HUES48 (cell line): ENCODE measurements at regions not wholly inside any gene's neighbourhood (a gene's known extent, or its start where the extent isn't known, plus 50 kb on each side); places are given as distances from the start of the nearest gene placed in this dataset.

Experiments
- H3K27ac ChIP-seq: one replicate; pipeline ENCODE4 v1.7.0; 2013; ENCODE audit warnings: low read depth, low read length, inconsistent platforms
- H3K27me3 ChIP-seq: 2 replicates; pipeline ENCODE4 v1.6.1; 2013; ENCODE audit warnings: mild to moderate bottlenecking, low read length; ENCODE audit not compliant: control insufficient read depth, insufficient read depth
- H3K36me3 ChIP-seq: 2 replicates; pipeline ENCODE4 v1.6.1; 2013; ENCODE audit warnings: low read length; ENCODE audit not compliant: control insufficient read depth, insufficient read depth
- H3K4me1 ChIP-seq: 2 replicates; pipeline ENCODE4 v1.6.1; 2013; ENCODE audit warnings: mild to moderate bottlenecking, low read length; ENCODE audit not compliant: control insufficient read depth, insufficient read depth
- H3K4me3 ChIP-seq: 2 replicates; pipeline ENCODE4 v1.5.1; 2013; ENCODE audit warnings: mild to moderate bottlenecking, low read depth, low read length
- H3K9ac ChIP-seq: 2 replicates; pipeline ENCODE4 v1.6.1; 2013; ENCODE audit warnings: mild to moderate bottlenecking, low read depth, low read length, moderate library complexity
- H3K9me3 ChIP-seq: 2 replicates; pipeline ENCODE4 v1.6.1; 2013; ENCODE audit warnings: low read length; ENCODE audit not compliant: control insufficient read depth, insufficient read depth

GRCh38 chr3:35383216-35383615, 256.1 kb upstream of the ARPP21 start:
- H3K9ac ChIP-seq, result no peak overlapping the region
- no peaks in the 10 kb centered on the region for H3K36me3 ChIP-seq
- H3K27ac ChIP-seq, result no peak overlapping the region
- H3K4me3 ChIP-seq, result no peak overlapping the region
- H3K27me3 ChIP-seq, result no peaks in the 10 kb centered on the region
- H3K4me1 ChIP-seq, result no peaks in the 10 kb centered on the region
- H3K9me3 ChIP-seq, result no peaks in the 10 kb centered on the region

GRCh38 chr3:35383719-35384555, 255.4 kb upstream of the ARPP21 start:
- H3K9ac ChIP-seq, result no peak overlapping the region

GRCh38 chr3:35385271-35385670, 254.1 kb upstream of the ARPP21 start:
- H3K36me3 ChIP-seq, result no peaks in the 10 kb centered on the region
- no peak overlapping the region for H3K9ac ChIP-seq
- H3K27me3 ChIP-seq, result no peaks in the 10 kb centered on the region
- no peak overlapping the region for H3K27ac ChIP-seq
- H3K4me1 ChIP-seq, result no peaks in the 10 kb centered on the region
- no peaks in the 10 kb centered on the region for H3K9me3 ChIP-seq
- no peak overlapping the region for H3K4me3 ChIP-seq

More at GRCh38 chr3:35383719-35384555, 255.4 kb upstream of the ARPP21 start:
- no peaks in the 10 kb centered on the region for H3K4me1 ChIP-seq
- H3K36me3 ChIP-seq, result no peaks in the 10 kb centered on the region
- no peaks in the 10 kb centered on the region for H3K9me3 ChIP-seq
- H3K27me3 ChIP-seq, result no peaks in the 10 kb centered on the region
- no peak overlapping the region for H3K27ac ChIP-seq
- no peak overlapping the region for H3K4me3 ChIP-seq

GRCh38 chr3:35389907-35390306, 249.4 kb upstream of the ARPP21 start:
- Histone ChIP-seq H3K9ac (no peak overlapping the region), H3K27ac (no peak overlapping the region), H3K27me3 (no peaks in the 10 kb centered on the region), H3K4me3 (no peak overlapping the region), H3K9me3 (peaks cover 26% of the 10 kb centered on the region), H3K4me1 (no peaks in the 10 kb centered on the region), H3K36me3 (no peaks in the 10 kb centered on the region)

- Histone ChIP-seq H3K9ac (no peak overlapping the region), H3K27ac (no peak overlapping the region), H3K4me1 (no peaks in the 10 kb centered on the region), H3K27me3 (no peaks in the 10 kb centered on the region), H3K9me3 (peaks cover 26% of the 10 kb centered on the region), H3K4me3 (no peak overlapping the region), H3K36me3 (no peaks in the 10 kb centered on the region)
These were observed 247.1 kb upstream of the ARPP21 start for GRCh38 chr3:35392187-35392586.

GRCh38 chr3:35393901-35394799, 245.2 kb upstream of the ARPP21 start:
- no peak overlapping the region for H3K27ac ChIP-seq
- H3K9me3 ChIP-seq, result peaks cover 26% of the 10 kb centered on the region
- H3K9ac ChIP-seq, result no peak overlapping the region
- H3K36me3 ChIP-seq, result no peaks in the 10 kb centered on the region
- no peak overlapping the region for H3K4me3 ChIP-seq
- no peaks in the 10 kb centered on the region for H3K27me3 ChIP-seq
- H3K4me1 ChIP-seq, result no peaks in the 10 kb centered on the region

GRCh38 chr3:35394905-35395304, 244.4 kb upstream of the ARPP21 start:
- H3K27ac ChIP-seq, result no peak overlapping the region
- H3K4me1 ChIP-seq, result no peaks in the 10 kb centered on the region
- no peaks in the 10 kb centered on the region for H3K36me3 ChIP-seq
- H3K27me3 ChIP-seq, result no peaks in the 10 kb centered on the region
- peaks cover 26% of the 10 kb centered on the region for H3K9me3 ChIP-seq
- H3K4me3 ChIP-seq, result no peak overlapping the region
- no peak overlapping the region for H3K9ac ChIP-seq

- Histone ChIP-seq H3K27me3 (no peaks in the 10 kb centered on the region), H3K27ac (no peak overlapping the region), H3K4me1 (no peaks in the 10 kb centered on the region), H3K9ac (no peak overlapping the region), H3K9me3 (no peaks in the 10 kb centered on the region), H3K36me3 (no peaks in the 10 kb centered on the region), H3K4me3 (no peak overlapping the region)
These were observed 237.7 kb upstream of the ARPP21 start for GRCh38 chr3:35401671-35402070.

- Histone ChIP-seq H3K9me3 (no peaks in the 10 kb centered on the region), H3K27me3 (no peaks in the 10 kb centered on the region), H3K27ac (no peak overlapping the region), H3K36me3 (no peaks in the 10 kb centered on the region), H3K4me3 (no peak overlapping the region), H3K9ac (no peak overlapping the region), H3K4me1 (no peaks in the 10 kb centered on the region)
These were observed 234.8 kb upstream of the ARPP21 start for GRCh38 chr3:35404571-35404970.

GRCh38 chr3:35408882-35409281, 230.4 kb upstream of the ARPP21 start:
- Histone ChIP-seq H3K4me1 (no peaks in the 10 kb centered on the region), H3K9me3 (no peaks in the 10 kb centered on the region), H3K27me3 (no peaks in the 10 kb centered on the region), H3K4me3 (no peak overlapping the region), H3K36me3 (no peaks in the 10 kb centered on the region), H3K9ac (no peak overlapping the region), H3K27ac (no peak overlapping the region)

GRCh38 chr3:35409991-35410390, 229.3 kb upstream of the ARPP21 start:
- H3K27ac ChIP-seq, result no peak overlapping the region
- no peaks in the 10 kb centered on the region for H3K27me3 ChIP-seq
- H3K36me3 ChIP-seq, result no peaks in the 10 kb centered on the region
- H3K4me1 ChIP-seq, result no peaks in the 10 kb centered on the region
- H3K9me3 ChIP-seq, result no peaks in the 10 kb centered on the region
- no peak overlapping the region for H3K9ac ChIP-seq
- H3K4me3 ChIP-seq, result no peak overlapping the region
